ENCODE measurements at regions not wholly inside any gene's neighbourhood (a gene's known extent, or its start where the extent isn't known, plus 50 kb on each side); places are given as distances from the start of the nearest gene placed in this dataset.

- no peak for DNase-seq
Observed at GRCh38 chr2:123209202-123209601, 815.9 kb upstream of the CNTNAP5 start.

- no peak for DNase-seq
Observed at GRCh38 chr2:123211181-123211580, 813.9 kb upstream of the CNTNAP5 start.

DNA sequence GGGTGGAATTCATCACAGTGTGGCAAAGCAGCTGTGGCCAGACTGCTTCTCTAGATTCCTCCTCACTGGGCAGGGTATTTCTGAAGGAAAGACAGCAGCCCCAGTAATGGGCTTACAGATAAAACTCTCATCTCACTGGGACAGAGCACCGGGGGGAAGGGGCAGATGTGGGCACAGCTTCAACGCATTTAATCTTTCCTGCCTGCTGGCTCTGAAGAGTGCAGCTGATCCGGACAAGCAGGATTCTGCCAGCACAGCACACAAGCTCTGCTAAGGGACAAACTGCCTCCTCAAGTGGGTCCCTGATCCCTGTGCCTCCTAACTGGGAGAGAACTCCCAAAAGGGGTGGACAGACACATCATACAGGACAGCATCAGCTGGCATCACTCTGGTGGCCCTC, 779.9 kb upstream of the CNTNAP5 start:
- no peak for DNase-seq

DNA sequence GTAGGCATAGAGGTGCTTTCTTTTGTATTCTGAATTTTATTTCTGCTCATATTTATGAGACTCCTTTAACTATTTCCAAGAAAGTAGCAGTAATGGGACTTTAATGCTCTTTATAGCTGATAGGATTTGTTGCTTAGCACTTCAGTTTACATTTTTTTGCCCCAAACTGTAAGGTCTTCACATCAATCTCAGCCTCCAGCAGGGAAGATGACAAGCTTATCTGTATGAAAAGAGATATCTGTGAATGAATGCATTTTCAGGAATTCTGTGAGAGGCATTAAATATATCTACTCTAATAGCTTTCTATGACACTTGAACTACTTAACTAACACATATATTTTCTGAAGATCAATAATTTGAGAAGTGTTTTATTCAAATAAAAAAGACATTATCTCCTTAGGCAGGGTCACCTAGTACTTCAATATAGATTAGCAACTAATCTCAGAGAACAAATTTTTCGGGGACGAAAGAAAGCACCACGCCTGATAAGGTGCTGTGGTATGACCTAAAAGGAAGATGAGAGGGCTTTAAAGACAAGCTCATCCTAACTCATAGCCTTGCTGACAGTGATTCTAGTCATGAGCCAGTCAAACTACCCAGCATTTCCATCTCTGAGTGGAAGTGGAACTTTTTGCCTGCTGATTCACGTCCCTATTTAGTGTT, 766.1 kb upstream of the CNTNAP5 start:
- DNase-seq: no peak

DNA sequence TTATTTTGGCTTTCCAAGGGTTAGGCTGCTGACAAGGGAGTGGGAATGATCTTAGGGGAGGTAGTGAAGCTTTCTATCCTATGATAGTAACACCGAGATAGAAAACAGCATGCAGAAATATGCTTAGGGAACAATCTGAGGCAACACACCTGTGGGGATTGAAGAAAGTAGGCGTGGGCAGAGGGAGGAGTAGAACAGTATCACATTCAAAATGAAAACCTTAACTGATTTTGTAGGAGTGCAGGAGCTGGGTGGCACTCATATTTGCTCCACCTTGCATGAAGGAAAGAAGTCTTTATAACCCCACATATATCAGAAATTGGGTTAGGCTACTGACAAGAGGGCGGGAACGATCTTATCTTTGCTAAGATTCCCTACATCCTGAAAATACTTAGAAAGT, 762.2 kb upstream of the CNTNAP5 start:
- no peak for DNase-seq

- DNase-seq: no peak
Observed at GRCh38 chr2:123283431-123283830, 741.7 kb upstream of the CNTNAP5 start.

DNA sequence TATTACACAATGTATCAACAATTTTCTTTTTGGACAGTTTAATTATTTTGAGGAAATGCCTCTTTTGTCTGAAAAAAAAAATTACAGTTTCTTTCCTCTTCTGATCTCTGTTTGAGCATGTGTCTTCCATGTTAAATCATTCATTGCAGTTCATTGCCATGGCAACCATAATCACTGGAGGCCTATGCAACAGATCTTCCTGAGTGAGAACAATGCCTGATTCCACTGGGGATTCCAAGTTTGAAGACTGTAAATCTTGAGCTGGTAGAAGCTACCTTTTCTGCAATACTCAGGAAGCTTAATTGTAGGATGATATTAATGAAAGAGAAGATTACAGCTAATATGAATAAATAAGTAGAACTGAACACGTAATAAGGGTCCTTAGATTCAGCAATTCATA, 721.4 kb upstream of the CNTNAP5 start:
- no peak for DNase-seq

Measured in stimulated activated CD4-positive, alpha-beta T cell treated with anti-CD3 and anti-CD28 coated beads, Interleukin-4, amount 100 ng/mL, for 24 hours (primary cell).